NCI-H345 (cell line): ENCODE measurements at regions not wholly inside any gene's neighbourhood (a gene's known extent, or its start where the extent isn't known, plus 50 kb on each side); places are given as distances from the start of the nearest gene placed in this dataset.
"Not testable (repeated sequence)": the region's sequence is repeated elsewhere in the genome, so short reads cannot be mapped to it uniquely, and the experiment has no call there.

Experiments
- DNase-seq: peaks from one replicate; lab custom pipeline; 2025; lab: John Stamatoyannopoulos, UW

DNA sequence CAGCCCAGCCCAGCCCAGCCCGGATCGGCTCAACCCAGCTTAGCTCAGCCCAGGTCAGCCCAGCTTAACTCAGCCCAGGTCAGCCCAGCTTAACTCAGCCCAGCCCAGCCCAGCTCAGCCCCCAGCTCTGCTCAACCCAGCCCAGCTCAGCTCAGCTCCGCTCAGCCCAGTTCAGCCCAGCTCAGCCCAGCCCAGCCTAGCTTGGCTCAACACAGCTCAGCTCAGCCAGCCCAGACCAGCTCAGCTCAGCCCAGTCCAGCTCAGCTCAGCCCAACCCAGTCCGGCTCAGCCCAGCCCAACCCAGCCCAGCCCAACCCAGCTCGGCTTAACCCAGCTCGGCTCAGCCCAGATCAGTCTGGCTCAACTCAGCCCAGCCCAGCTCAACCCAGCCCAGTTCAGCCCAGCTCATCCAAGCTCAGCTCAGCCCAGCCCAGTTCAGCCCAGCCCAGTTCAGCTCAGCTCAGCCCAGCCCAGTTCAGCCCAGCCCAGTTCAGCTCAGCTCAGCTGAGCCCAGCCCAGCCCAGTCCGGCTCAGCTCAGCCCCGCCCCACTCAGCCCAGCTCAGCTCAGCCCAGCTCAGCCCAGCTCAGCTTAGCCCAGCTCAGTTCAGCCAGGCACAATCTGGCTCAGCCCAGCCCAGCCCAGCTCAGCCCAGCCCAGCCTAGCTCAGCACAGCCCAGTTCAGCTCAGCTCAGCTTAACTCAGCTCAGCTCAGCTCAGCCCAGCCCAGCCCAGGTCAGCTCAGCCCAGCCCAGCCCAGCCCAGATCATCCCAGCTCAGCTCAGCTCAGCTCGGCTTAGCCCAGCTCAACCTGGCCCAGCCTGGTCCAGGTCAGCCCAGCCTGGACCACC, 331.7 kb downstream of the TMEM121 start:
- no peak for DNase-seq

DNA sequence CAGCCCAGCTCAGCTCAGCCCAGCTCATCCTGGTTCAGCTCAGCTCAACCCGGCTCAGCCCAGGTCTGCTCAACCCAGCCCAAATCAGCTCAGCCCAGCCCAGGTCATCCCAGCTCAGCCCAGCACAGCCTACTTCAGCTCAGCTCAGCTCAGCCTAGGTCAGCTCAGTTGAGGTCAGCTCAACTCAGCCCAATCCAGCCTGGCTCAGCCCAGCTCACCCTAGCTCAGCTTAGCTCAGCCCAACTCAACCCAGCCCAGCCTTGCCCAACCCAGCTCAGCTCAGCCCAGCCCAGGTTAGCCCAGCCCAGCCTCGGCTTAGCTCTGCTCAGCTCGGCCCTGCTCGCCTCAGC, 332.3 kb downstream of the TMEM121 start:
- DNase-seq: no peak

- DNase-seq: not testable (repeated sequence)
Measured at GRCh38 chr14:105859073-105859716, 332.8 kb downstream of the TMEM121 start.

GRCh38 chr14:105859717-105860614, 333.6 kb downstream of the TMEM121 start:
- DNase-seq: no peak

GRCh38 chr14:105860615-105861580, 334.5 kb downstream of the TMEM121 start:
- no peak for DNase-seq

DNA sequence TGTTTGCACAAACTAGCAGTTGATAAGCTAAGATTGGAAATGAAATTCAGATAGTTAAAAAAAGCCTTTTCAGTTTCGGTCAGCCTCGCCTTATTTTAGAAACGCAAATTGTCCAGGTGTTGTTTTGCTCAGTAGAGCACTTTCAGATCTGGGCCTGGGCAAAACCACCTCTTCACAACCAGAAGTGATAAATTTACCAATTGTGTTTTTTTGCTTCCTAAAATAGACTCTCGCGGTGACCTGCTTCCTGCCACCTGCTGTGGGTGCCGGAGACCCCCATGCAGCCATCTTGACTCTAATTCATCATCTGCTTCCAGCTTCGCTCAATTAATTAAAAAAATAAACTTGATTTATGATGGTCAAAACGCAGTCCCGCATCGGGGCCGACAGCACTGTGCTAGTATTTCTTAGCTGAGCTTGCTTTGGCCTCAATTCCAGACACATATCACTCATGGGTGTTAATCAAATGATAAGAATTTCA, 335.6 kb downstream of the TMEM121 start:
- DNase-seq: no peak

- DNase-seq: no peak
Measured at GRCh38 chr14:105862581-105863239, 336.3 kb downstream of the TMEM121 start.

GRCh38 chr14:105863296-105864108, 337.1 kb downstream of the TMEM121 start:
- DNase-seq: no peak

- DNase-seq: no peak
Measured at GRCh38 chr14:105864116-105864515, 337.7 kb downstream of the TMEM121 start.

GRCh38 chr14:105864651-105865265, 338.4 kb downstream of the TMEM121 start:
- DNase-seq: no peak

GRCh38 chr14:105865266-105865903, 339.0 kb downstream of the TMEM121 start:
- no peak for DNase-seq

GRCh38 chr14:105865904-105866840, 339.8 kb downstream of the TMEM121 start:
- no peak for DNase-seq

- DNase-seq: no peak
Measured at GRCh38 chr14:105866841-105867321, 340.5 kb downstream of the TMEM121 start.

GRCh38 chr14:105867961-105868599, 341.7 kb downstream of the TMEM121 start:
- no peak for DNase-seq

DNA sequence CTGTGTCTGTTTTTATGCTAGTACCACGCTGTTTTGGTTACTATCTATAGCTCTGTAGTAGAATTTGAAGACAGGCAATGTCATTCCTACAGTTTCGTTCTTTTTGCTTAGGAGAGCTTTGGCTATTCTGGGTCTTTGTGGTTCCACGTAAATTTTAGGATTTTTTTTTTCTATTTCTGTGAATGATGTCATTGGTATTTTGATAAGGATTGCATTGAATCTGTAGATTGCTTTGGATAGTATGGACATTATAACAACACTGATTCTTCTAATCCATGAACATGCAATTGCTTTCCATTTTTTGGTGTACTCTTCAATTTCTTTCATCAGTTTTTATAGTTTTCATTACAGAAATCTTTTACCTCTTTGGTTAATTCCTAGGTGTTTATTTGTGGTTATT, 345.2 kb downstream of the TMEM121 start:
- no peak for DNase-seq

- DNase-seq: no peak
Measured at GRCh38 chr14:105873870-105874512, 347.6 kb downstream of the TMEM121 start.
